ENCODE measurements at regions not wholly inside any gene's neighbourhood (a gene's known extent, or its start where the extent isn't known, plus 50 kb on each side); places are given as distances from the start of the nearest gene placed in this dataset.

DNA sequence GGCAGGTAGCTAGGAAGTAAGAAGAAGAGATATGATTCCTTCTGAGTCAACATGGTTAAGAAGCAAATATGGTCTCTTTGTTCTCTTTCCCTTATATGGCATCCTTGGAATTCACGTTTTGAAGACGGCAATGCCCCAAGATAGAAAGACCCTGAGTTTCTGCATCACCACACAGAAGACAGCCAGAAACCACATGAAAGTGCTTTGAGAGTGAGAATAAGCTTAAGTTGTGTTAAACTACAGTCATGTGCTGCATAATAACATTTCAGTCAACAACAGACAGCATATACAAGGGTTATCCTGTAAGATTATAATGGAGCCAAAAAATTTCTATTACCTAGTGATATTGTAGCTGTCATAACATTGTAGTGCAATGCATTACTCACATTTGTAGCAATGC lies 89.9 kb upstream of the STEAP1 start:
- Histone ChIP-seq H3K27me3 (ENCODE audit: control insufficient read depth, insufficient read depth, low read length) (no peaks in the 10 kb centered on the region), H2BK120ac (ENCODE audit: low read depth, low read length) (no peak overlapping the region), H3K9me3 (ENCODE audit: control insufficient read depth, insufficient read depth, low read length) (0 out of 2 replicates have a peak, but pooled peaks cover 2% of the 10 kb centered on the region), H3K27ac (ENCODE audit: insufficient read depth, low read length) (no peak overlapping the region), H3K4me2 (ENCODE audit: low read depth, low read length) (no peak overlapping the region), H3K79me1 (ENCODE audit: low read depth in 1 of 2, low read length in 2 of 2) (no peaks in the 10 kb centered on the region), H3K36me3 (ENCODE audit: control insufficient read depth, insufficient read depth, low read length) (no peaks in the 10 kb centered on the region), H2AK5ac (ENCODE audit: low read depth, low read length) (no peak overlapping the region), H3K56ac (ENCODE audit: extremely low read depth, insufficient read depth, low read length) (no peak overlapping the region), H3K4me1 (ENCODE audit: control insufficient read depth, insufficient read depth, low read length) (no peaks in the 10 kb centered on the region), H4K91ac (ENCODE audit: insufficient read depth, low read depth, low read length) (no peak overlapping the region), H3K23ac (ENCODE audit: low read depth, low read length) (no peak overlapping the region), H4K5ac (ENCODE audit: low read depth, low read length) (no peak overlapping the region), H3K4me3 (ENCODE audit: insufficient read depth, low read depth, low read length) (no peak overlapping the region), H2AFZ (replicated peaks; ENCODE audit: low read length, poor library complexity) (no peak overlapping the region), H2BK5ac (ENCODE audit: low read depth, low read length, poor library complexity, severe bottlenecking) (no peak overlapping the region), H3K18ac (ENCODE audit: low read depth, low read length) (no peak overlapping the region), H4K8ac (ENCODE audit: low read depth in 2 of 2, low read length in 2 of 2) (no peak overlapping the region), H2BK20ac (ENCODE audit: low read depth, low read length) (no peak overlapping the region), H3K9me1 (ENCODE audit: insufficient read depth, low read length) (no peaks in the 10 kb centered on the region), H4K20me1 (ENCODE audit: insufficient read depth, low read length) (no peaks in the 10 kb centered on the region), H2AK9ac (replicated peaks; ENCODE audit: low read depth, low read length, poor library complexity) (no peak overlapping the region), H3K4ac (ENCODE audit: low read depth, low read length) (no peak overlapping the region), H2BK15ac (ENCODE audit: low read depth, low read length) (no peak overlapping the region), H3K9ac (ENCODE audit: low read depth, low read length) (no peak overlapping the region), H3K14ac (replicated peaks; ENCODE audit: low read depth, low read length) (no peak overlapping the region)
- ATAC-seq (ENCODE audit: low read depth) (no peak), DNase-seq (no peak)
- in situ Hi-C loops (cut with MboI; ENCODE audit: low sequenced_read_pairs) (no loop called here), dilution Hi-C loops (cut with HindIII; ENCODE audit: low sequenced_read_pairs, unreplicated experiment) (no loop called here), intact Hi-C loops (cut with micrococcal nuclease) (no loop called here)
- POLR2A ChIA-PET (ENCODE audit: unreplicated experiment) = no interaction called here
- CTCF ChIA-PET = no interaction called here
- BruUV-seq (replicated peaks) = no TSS peak
- WGBS, 2 experiments (ENCODE audit: extremely low coverage in 2 of 2, insufficient read length in 1 of 2) = no CpG with 5 or more reads among the region's 2 CpGs
- TF ChIP-seq, protein P1, sequence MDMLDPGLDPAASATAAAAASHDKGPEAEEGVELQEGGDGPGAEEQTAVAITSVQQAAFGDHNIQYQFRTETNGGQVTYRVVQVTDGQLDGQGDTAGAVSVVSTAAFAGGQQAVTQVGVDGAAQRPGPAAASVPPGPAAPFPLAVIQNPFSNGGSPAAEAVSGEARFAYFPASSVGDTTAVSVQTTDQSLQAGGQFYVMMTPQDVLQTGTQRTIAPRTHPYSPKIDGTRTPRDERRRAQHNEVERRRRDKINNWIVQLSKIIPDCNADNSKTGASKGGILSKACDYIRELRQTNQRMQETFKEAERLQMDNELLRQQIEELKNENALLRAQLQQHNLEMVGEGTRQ (IDR thresholded peaks at IDR 0.05; ENCODE audit: low read depth, low read length) = no peak
- TF ChIP-seq RAD21 (IDR thresholded peaks at IDR 0.05; ENCODE audit: low read length) (no peak), RCOR1 (IDR thresholded peaks at IDR 0.05; ENCODE audit: insufficient replicate concordance, low read length) (no peak), MAFK (IDR thresholded peaks at IDR 0.05; ENCODE audit: low read depth, low read length) (no peak), CEBPB (IDR thresholded peaks at IDR 0.05; ENCODE audit: low read depth, low read length) (no peak), FOS (IDR thresholded peaks at IDR 0.05; ENCODE audit: low read depth, low read length) (no peak), MAZ (IDR thresholded peaks at IDR 0.05; ENCODE audit: borderline replicate concordance, low read depth, low read length) (no peak), SMC3 (IDR thresholded peaks at IDR 0.05; ENCODE audit: low read depth, low read length) (no peak), NFE2L2 (IDR thresholded peaks at IDR 0.05; ENCODE audit: low read depth, low read length) (no peak), ELK1 (IDR thresholded peaks at IDR 0.05; ENCODE audit: borderline replicate concordance, low read depth, low read length) (no peak), CHD1 (IDR thresholded peaks at IDR 0.05; ENCODE audit: low read depth, low read length) (no peak)
- TF ChIP-seq, protein P2, sequence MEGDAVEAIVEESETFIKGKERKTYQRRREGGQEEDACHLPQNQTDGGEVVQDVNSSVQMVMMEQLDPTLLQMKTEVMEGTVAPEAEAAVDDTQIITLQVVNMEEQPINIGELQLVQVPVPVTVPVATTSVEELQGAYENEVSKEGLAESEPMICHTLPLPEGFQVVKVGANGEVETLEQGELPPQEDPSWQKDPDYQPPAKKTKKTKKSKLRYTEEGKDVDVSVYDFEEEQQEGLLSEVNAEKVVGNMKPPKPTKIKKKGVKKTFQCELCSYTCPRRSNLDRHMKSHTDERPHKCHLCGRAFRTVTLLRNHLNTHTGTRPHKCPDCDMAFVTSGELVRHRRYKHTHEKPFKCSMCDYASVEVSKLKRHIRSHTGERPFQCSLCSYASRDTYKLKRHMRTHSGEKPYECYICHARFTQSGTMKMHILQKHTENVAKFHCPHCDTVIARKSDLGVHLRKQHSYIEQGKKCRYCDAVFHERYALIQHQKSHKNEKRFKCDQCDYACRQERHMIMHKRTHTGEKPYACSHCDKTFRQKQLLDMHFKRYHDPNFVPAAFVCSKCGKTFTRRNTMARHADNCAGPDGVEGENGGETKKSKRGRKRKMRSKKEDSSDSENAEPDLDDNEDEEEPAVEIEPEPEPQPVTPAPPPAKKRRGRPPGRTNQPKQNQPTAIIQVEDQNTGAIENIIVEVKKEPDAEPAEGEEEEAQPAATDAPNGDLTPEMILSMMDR (conservative IDR thresholded peaks at IDR 0.05; ENCODE audit: low read depth, low read length) = no peak

All from IMR-90 (cell line).